ENCODE measurements at regions not wholly inside any gene's neighbourhood (a gene's known extent, or its start where the extent isn't known, plus 50 kb on each side); places are given as distances from the start of the nearest gene placed in this dataset.
"Not testable (repeated sequence)": the region's sequence is repeated elsewhere in the genome, so short reads cannot be mapped to it uniquely, and the experiment has no call there.

GRCh38 chr9:90981726-90982125 is 180.1 kb downstream of the SYK start:
- DNase-seq: no peak

- no peak for DNase-seq
These were observed 181.8 kb downstream of the SYK start for GRCh38 chr9:90983394-90983793.

- no peak for DNase-seq
These were observed 184.0 kb downstream of the SYK start for GRCh38 chr9:90985631-90986030.

- DNase-seq: no peak
These were observed 184.5 kb downstream of the SYK start for GRCh38 chr9:90986161-90986560.

GRCh38 chr9:90987566-90987965 is 185.9 kb downstream of the SYK start:
- no peak for DNase-seq

- no peak for DNase-seq
These were observed 186.7 kb downstream of the SYK start for GRCh38 chr9:90988318-90988717.

- DNase-seq: no peak
These were observed 190.3 kb downstream of the SYK start for GRCh38 chr9:90991953-90992352.

- no peak for DNase-seq
These were observed 193.9 kb downstream of the SYK start for GRCh38 chr9:90995516-90995915.

GRCh38 chr9:90996154-90997065 is 194.8 kb downstream of the SYK start:
- DNase-seq: no peak

- no peak for DNase-seq
These were observed 197.0 kb downstream of the SYK start for GRCh38 chr9:90998573-90998972.

GRCh38 chr9:90999425-91000397 is 198.1 kb downstream of the SYK start:
- DNase-seq: no peak

GRCh38 chr9:91001146-91001611 is 199.6 kb downstream of the SYK start:
- no peak for DNase-seq

GRCh38 chr9:91004484-91004883 is 202.9 kb downstream of the SYK start:
- DNase-seq: no peak

- no peak for DNase-seq
These were observed 203.4 kb downstream of the SYK start for GRCh38 chr9:91004992-91005391.

- no peak for DNase-seq
These were observed 204.4 kb downstream of the SYK start for GRCh38 chr9:91006046-91006445.

GRCh38 chr9:91008568-91008967 is 206.9 kb downstream of the SYK start:
- no peak for DNase-seq

- DNase-seq: no peak
These were observed 210.3 kb downstream of the SYK start for GRCh38 chr9:91011891-91012290.

- DNase-seq: peak in 1 of 5 donors; percentile 70
These were observed 211.6 kb downstream of the SYK start for GRCh38 chr9:91012933-91013841.

- no peak for DNase-seq
These were observed 215.6 kb downstream of the SYK start for GRCh38 chr9:91017245-91017644.

GRCh38 chr9:91019871-91020270 is 218.3 kb downstream of the SYK start:
- DNase-seq: not testable (repeated sequence)

- DNase-seq: peak in 1 of 5 donors; percentile 50
These were observed 220.0 kb downstream of the SYK start for GRCh38 chr9:91021656-91022055.

- no peak for DNase-seq
These were observed 222.1 kb downstream of the SYK start for GRCh38 chr9:91023741-91024140.
